GM12891 (cell line): ENCODE measurements at regions not wholly inside any gene's neighbourhood (a gene's known extent, or its start where the extent isn't known, plus 50 kb on each side); places are given as distances from the start of the nearest gene placed in this dataset.

Source experiments
- POLR2A ChIP-seq: IDR thresholded peaks from 2 replicates; pipeline ENCODE4 v1.6.1; 2011; ENCODE audit warnings: low read depth, low read length, control low read depth
- POLR2AphosphoS5 ChIP-seq: IDR thresholded peaks from 2 replicates; pipeline ENCODE4 v1.6.1; 2011; ENCODE audit warnings: low read depth, low read length, control low read depth
- POU2F2 ChIP-seq: IDR thresholded peaks from 2 replicates; pipeline ENCODE4 v1.6.1; 2011; ENCODE audit warnings: low read depth, mild to moderate bottlenecking, control low read depth, low read length, moderate library complexity
- TAF1 ChIP-seq: IDR thresholded peaks from 2 replicates; pipeline ENCODE4 v1.6.1; 2011; ENCODE audit warnings: low read depth, low read length, control low read depth

DNA sequence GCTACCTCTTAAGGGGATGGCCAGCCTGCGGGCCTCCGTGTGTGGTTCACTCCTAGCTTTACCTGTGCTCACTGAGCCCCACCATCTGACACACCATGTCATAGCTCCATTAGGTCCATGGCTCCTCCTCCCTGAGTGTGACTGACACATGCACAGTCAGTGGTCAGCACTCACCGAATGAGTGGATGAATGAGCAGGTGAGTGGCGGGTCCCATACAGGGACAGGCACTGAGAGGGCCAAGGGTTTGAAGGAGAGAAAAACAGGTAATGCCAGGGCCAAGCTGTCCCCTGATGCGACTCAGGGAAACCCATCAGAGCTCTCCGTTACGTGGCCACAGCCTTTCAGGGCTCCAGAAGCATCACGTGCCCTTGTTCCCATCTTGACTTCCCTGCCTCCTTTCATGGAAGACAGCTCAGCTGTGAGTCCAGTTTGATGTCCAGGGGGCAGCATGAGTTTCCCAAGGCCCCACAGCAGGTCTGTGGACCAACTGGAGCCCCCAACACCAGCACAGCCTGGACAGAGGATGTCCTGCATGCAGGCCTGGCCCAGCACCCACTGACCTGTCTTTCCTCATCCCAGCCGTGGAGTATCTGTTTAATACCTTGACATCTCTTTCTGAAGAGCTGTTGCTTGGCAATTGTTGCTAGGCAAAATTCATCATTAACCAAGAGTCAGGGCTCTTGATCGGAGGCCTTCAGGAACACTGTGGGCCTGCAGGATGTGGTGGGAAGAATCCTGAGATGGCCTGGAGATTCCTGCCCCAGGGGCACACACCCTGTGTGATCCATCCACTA lies 84.4 kb downstream of the PLXNA1 start:
- TF ChIP-seq TAF1 = no peak
- no peak for TF ChIP-seq POLR2A
- TF ChIP-seq POLR2AphosphoS5 = no peak
- no peak for TF ChIP-seq POU2F2
